OCI-LY1 (cell line): ENCODE measurements at regions not wholly inside any gene's neighbourhood (a gene's known extent, or its start where the extent isn't known, plus 50 kb on each side); places are given as distances from the start of the nearest gene placed in this dataset.
A peak's percentile ranks its signal among the peaks of the same experiment; 100 is the strongest.

Experiments
- H2AFZ ChIP-seq: fragments of 200-600 bp; sonication (generic), shearing (Covaris generic); 2 replicates; pipeline ENCODE4 v1.6.0; 2014; ENCODE audit warnings: antibody characterized with exemption, mild to moderate bottlenecking, low read length
- H3F3A ChIP-seq: fragments of 200-600 bp; sonication (generic), shearing (Covaris generic); 2 replicates; pipeline ENCODE4 v1.6.0; 2014; ENCODE audit warnings: mild to moderate bottlenecking, antibody characterized with exemption, low read length, moderate library complexity; ENCODE audit not compliant: insufficient read depth
- H3K27ac ChIP-seq: fragments of 200-600 bp; sonication (generic); 2 replicates; pipeline ENCODE4 v1.5.1; 2014; ENCODE audit warnings: low read length, mixed run types, mild to moderate bottlenecking, low read depth; ENCODE audit not compliant: poor library complexity, severe bottlenecking
- H3K27me3 ChIP-seq: fragments of 200-600 bp; sonication (generic); 2 replicates; pipeline ENCODE4 v1.6.0; 2014; ENCODE audit warnings: antibody characterized with exemption, mild to moderate bottlenecking, low read length, moderate library complexity; ENCODE audit not compliant: insufficient read depth
- H3K36me3 ChIP-seq: fragments of 200-600 bp; sonication (generic); 2 replicates; pipeline ENCODE4 v1.6.1; 2014; ENCODE audit warnings: mild to moderate bottlenecking, antibody characterized with exemption, low read length, moderate library complexity, mixed read lengths; ENCODE audit not compliant: insufficient read depth
- H3K4me1 ChIP-seq: fragments of 200-600 bp; sonication (generic); 2 replicates; pipeline ENCODE4 v1.5.1; 2014; ENCODE audit warnings: mild to moderate bottlenecking, low read length, moderate library complexity; ENCODE audit not compliant: insufficient read depth, severe bottlenecking
- H3K4me2 ChIP-seq: fragments of 200-600 bp; sonication (generic), shearing (Covaris generic); 2 replicates; pipeline ENCODE4 v1.6.1; 2014; ENCODE audit warnings: low read length
- H3K4me3 ChIP-seq: fragments of 200-600 bp; sonication (generic); 2 replicates; pipeline ENCODE4 v1.5.1; 2014; ENCODE audit warnings: low read length, low read depth, mild to moderate bottlenecking, mixed read lengths; ENCODE audit not compliant: poor library complexity, severe bottlenecking
- H3K79me2 ChIP-seq: fragments of 200-600 bp; shearing (Covaris generic); 2 replicates; pipeline ENCODE4 v1.6.1; 2016; ENCODE audit warnings: mixed run types, low read length, mixed read lengths; ENCODE audit not compliant: insufficient read depth
- H3K9ac ChIP-seq: fragments of 200-600 bp; sonication (generic), shearing (Covaris generic); 2 replicates; pipeline ENCODE4 v1.6.1; 2014; ENCODE audit warnings: mild to moderate bottlenecking, low read length, mixed read lengths
- H3K9me2 ChIP-seq: fragments of 200-600 bp; sonication (generic), shearing (Covaris generic); 2 replicates; pipeline ENCODE4 v1.6.1; 2014; ENCODE audit warnings: low read depth, mild to moderate bottlenecking, low read length, mixed read lengths
- H3K9me3 ChIP-seq: fragments of 200-600 bp; shearing (Covaris generic); 2 replicates; pipeline ENCODE4 v1.6.1; 2014; ENCODE audit warnings: low read length, mixed read lengths
- H4K20me1 ChIP-seq: fragments of 200-600 bp; sonication (generic), shearing (Covaris generic); 2 replicates; pipeline ENCODE4 v1.6.0; 2016; ENCODE audit warnings: mild to moderate bottlenecking, low read length; ENCODE audit not compliant: insufficient read depth
- CTCF ChIP-seq: fragments of 200-600 bp; sonication (generic), shearing (Covaris generic); IDR thresholded peaks from 2 replicates; pipeline ENCODE4 v1.5.1; 2017; ENCODE audit warnings: mild to moderate bottlenecking, antibody characterized with exemption, low read length, moderate library complexity, mixed read lengths
- EZH2 ChIP-seq: fragments of 200-600 bp; sonication (generic), shearing (Covaris generic); IDR thresholded peaks from 2 replicates; pipeline ENCODE4 v1.8.0; 2017; ENCODE audit warnings: borderline replicate concordance, mixed run types, mild to moderate bottlenecking, antibody characterized with exemption, low read length, moderate library complexity, mixed read lengths

GRCh38 chr5:89346573-89346972 lies 463.6 kb upstream of the MEF2C start:
- TF ChIP-seq EZH2 (no peak), CTCF (no peak)
- Histone ChIP-seq H3F3A (no peaks in the 10 kb centered on the region), H3K9me3 (no peaks in the 10 kb centered on the region), H3K36me3 (no peaks in the 10 kb centered on the region), H3K27me3 (no peaks in the 10 kb centered on the region), H2AFZ (no peak overlapping the region), H3K9ac (no peak overlapping the region), H3K4me3 (no peak overlapping the region), H4K20me1 (no peaks in the 10 kb centered on the region), H3K4me1 (peaks cover 27% of the 10 kb centered on the region), H3K27ac (no peak overlapping the region), H3K79me2 (no peaks in the 10 kb centered on the region), H3K4me2 (no peak overlapping the region), H3K9me2 (no peaks in the 10 kb centered on the region)

GRCh38 chr5:89343666-89344065 lies 460.7 kb upstream of the MEF2C start:
- Histone ChIP-seq H3K4me1 (peaks cover 33% of the 10 kb centered on the region), H3K9ac (peak overlapping the region; percentile 12; the same call in 1 of the 2 replicates), H3K4me3 (no peak overlapping the region), H4K20me1 (no peaks in the 10 kb centered on the region), H3F3A (no peaks in the 10 kb centered on the region), H2AFZ (peak overlapping the region; percentile 80; the same call in 1 of the 2 replicates), H3K36me3 (no peaks in the 10 kb centered on the region), H3K4me2 (peak overlapping the region; percentile 44), H3K9me2 (no peaks in the 10 kb centered on the region), H3K27me3 (no peaks in the 10 kb centered on the region), H3K79me2 (no peaks in the 10 kb centered on the region), H3K9me3 (no peaks in the 10 kb centered on the region), H3K27ac (peak overlapping the region; percentile 77)
- TF ChIP-seq CTCF (no peak), EZH2 (no peak)

GRCh38 chr5:89342106-89342876 lies 459.3 kb upstream of the MEF2C start:
- Histone ChIP-seq H2AFZ (peak overlapping the region; percentile 94), H3K4me1 (peaks cover 33% of the 10 kb centered on the region), H3K4me2 (peak overlapping the region; percentile 44; the same call in 1 of the 2 replicates), H3K9me3 (no peaks in the 10 kb centered on the region), H3F3A (no peaks in the 10 kb centered on the region), H3K79me2 (no peaks in the 10 kb centered on the region), H3K27ac (peak overlapping the region; percentile 77), H3K27me3 (no peaks in the 10 kb centered on the region), H3K36me3 (no peaks in the 10 kb centered on the region), H4K20me1 (no peaks in the 10 kb centered on the region), H3K9me2 (no peaks in the 10 kb centered on the region), H3K4me3 (no peak overlapping the region), H3K9ac (no peak overlapping the region)
- TF ChIP-seq CTCF (no peak), EZH2 (no peak)
